ENCODE measurements at regions not wholly inside any gene's neighbourhood (a gene's known extent, or its start where the extent isn't known, plus 50 kb on each side); places are given as distances from the start of the nearest gene placed in this dataset.

GRCh38 chr13:59000770-59001169 is 1163.0 kb downstream of the DIAPH3 start:
- H3K27ac ChIP-seq (ENCODE audit: extremely low read depth, low read depth, low read length) = no peak overlapping the region
- no peaks in the 10 kb centered on the region for H3K4me1 ChIP-seq (ENCODE audit: control insufficient read depth, insufficient read depth, low read length)
- H3K9me3 ChIP-seq (ENCODE audit: control insufficient read depth, insufficient read depth, low read depth, low read length) = no peaks in the 10 kb centered on the region
- ChIA-PET CTCF (no interaction called here), POLR2A (no interaction called here)
- no peak overlapping the region for H3K4me3 ChIP-seq (ENCODE audit: low read depth, low read length)
- no peak for TF ChIP-seq RBAK (tag by site-specific recombination; IDR thresholded peaks at IDR 0.05)
- no peak for TF ChIP-seq ZNF121 (tag by site-specific recombination; IDR thresholded peaks at IDR 0.05)
- no peak for TF ChIP-seq INSM2 (tag by site-specific recombination; IDR thresholded peaks at IDR 0.05)
- TF ChIP-seq REPIN1 (tag by site-specific recombination; IDR thresholded peaks at IDR 0.05; ENCODE audit: low read depth) = no peak
- no peak for TF ChIP-seq ZNF660 (tag by site-specific recombination; IDR thresholded peaks at IDR 0.05)
- TF ChIP-seq ZNF777 (tag by site-specific recombination; IDR thresholded peaks at IDR 0.05; ENCODE audit: borderline replicate concordance) = no peak
- no peak for TF ChIP-seq ZNF426 (tag by site-specific recombination; IDR thresholded peaks at IDR 0.05)
- H3K36me3 ChIP-seq (ENCODE audit: control insufficient read depth in 2 of 2, insufficient read depth in 1 of 2, low read length in 2 of 2) = no peaks in the 10 kb centered on the region

- no peak for TF ChIP-seq YY1 (tag by site-specific recombination; IDR thresholded peaks at IDR 0.05)
- TF ChIP-seq, protein P1, sequence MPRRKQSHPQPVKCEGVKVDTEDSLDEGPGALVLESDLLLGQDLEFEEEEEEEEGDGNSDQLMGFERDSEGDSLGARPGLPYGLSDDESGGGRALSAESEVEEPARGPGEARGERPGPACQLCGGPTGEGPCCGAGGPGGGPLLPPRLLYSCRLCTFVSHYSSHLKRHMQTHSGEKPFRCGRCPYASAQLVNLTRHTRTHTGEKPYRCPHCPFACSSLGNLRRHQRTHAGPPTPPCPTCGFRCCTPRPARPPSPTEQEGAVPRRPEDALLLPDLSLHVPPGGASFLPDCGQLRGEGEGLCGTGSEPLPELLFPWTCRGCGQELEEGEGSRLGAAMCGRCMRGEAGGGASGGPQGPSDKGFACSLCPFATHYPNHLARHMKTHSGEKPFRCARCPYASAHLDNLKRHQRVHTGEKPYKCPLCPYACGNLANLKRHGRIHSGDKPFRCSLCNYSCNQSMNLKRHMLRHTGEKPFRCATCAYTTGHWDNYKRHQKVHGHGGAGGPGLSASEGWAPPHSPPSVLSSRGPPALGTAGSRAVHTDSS (tag by site-specific recombination; IDR thresholded peaks at IDR 0.05) = no peak
- TF ChIP-seq, protein P2, sequence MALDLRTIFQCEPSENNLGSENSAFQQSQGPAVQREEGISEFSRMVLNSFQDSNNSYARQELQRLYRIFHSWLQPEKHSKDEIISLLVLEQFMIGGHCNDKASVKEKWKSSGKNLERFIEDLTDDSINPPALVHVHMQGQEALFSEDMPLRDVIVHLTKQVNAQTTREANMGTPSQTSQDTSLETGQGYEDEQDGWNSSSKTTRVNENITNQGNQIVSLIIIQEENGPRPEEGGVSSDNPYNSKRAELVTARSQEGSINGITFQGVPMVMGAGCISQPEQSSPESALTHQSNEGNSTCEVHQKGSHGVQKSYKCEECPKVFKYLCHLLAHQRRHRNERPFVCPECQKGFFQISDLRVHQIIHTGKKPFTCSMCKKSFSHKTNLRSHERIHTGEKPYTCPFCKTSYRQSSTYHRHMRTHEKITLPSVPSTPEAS (tag by site-specific recombination; IDR thresholded peaks at IDR 0.05) = no peak
- TF ChIP-seq HOXA7 (CRISPR knock-in tag; IDR thresholded peaks at IDR 0.05; ENCODE audit: borderline replicate concordance) = no peak
- TF ChIP-seq ZSCAN23 (tag by site-specific recombination; IDR thresholded peaks at IDR 0.05) = no peak
- no peak for TF ChIP-seq ZNF138 (tag by site-specific recombination; IDR thresholded peaks at IDR 0.05; ENCODE audit: borderline replicate concordance)
- TF ChIP-seq, protein P3, sequence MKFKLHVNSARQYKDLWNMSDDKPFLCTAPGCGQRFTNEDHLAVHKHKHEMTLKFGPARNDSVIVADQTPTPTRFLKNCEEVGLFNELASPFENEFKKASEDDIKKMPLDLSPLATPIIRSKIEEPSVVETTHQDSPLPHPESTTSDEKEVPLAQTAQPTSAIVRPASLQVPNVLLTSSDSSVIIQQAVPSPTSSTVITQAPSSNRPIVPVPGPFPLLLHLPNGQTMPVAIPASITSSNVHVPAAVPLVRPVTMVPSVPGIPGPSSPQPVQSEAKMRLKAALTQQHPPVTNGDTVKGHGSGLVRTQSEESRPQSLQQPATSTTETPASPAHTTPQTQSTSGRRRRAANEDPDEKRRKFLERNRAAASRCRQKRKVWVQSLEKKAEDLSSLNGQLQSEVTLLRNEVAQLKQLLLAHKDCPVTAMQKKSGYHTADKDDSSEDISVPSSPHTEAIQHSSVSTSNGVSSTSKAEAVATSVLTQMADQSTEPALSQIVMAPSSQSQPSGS (tag by site-specific recombination; IDR thresholded peaks at IDR 0.05; ENCODE audit: low read depth) = no peak
- no peak for TF ChIP-seq ZNF558 (tag by site-specific recombination; IDR thresholded peaks at IDR 0.05)
- no peak for TF ChIP-seq GLI2 (tag by site-specific recombination; IDR thresholded peaks at IDR 0.05; ENCODE audit: borderline replicate concordance, low read depth)
- TF ChIP-seq PBX3 (CRISPR knock-in tag; IDR thresholded peaks at IDR 0.05) = no peak
- no peak for TF ChIP-seq ZNF529 (tag by site-specific recombination; IDR thresholded peaks at IDR 0.05; ENCODE audit: insufficient replicate concordance)
- TF ChIP-seq PRDM1 (tag by site-specific recombination; IDR thresholded peaks at IDR 0.05) = no peak
- no peak for TF ChIP-seq ZNF292 (tag by site-specific recombination; IDR thresholded peaks at IDR 0.05; ENCODE audit: borderline replicate concordance, low read depth)
- no peak for TF ChIP-seq ZNF26 (tag by site-specific recombination; IDR thresholded peaks at IDR 0.05)
- TF ChIP-seq, protein P4, sequence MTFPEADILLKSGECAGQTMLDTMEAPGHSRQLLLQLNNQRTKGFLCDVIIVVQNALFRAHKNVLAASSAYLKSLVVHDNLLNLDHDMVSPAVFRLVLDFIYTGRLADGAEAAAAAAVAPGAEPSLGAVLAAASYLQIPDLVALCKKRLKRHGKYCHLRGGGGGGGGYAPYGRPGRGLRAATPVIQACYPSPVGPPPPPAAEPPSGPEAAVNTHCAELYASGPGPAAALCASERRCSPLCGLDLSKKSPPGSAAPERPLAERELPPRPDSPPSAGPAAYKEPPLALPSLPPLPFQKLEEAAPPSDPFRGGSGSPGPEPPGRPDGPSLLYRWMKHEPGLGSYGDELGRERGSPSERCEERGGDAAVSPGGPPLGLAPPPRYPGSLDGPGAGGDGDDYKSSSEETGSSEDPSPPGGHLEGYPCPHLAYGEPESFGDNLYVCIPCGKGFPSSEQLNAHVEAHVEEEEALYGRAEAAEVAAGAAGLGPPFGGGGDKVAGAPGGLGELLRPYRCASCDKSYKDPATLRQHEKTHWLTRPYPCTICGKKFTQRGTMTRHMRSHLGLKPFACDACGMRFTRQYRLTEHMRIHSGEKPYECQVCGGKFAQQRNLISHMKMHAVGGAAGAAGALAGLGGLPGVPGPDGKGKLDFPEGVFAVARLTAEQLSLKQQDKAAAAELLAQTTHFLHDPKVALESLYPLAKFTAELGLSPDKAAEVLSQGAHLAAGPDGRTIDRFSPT (tag by site-specific recombination; IDR thresholded peaks at IDR 0.05) = no peak
- no peak for TF ChIP-seq ZFHX2 (tag by site-specific recombination; conservative IDR thresholded peaks at IDR 0.05)
- no peak for TF ChIP-seq ZNF785 (tag by site-specific recombination; IDR thresholded peaks at IDR 0.05)
- no peak for TF ChIP-seq ZNF174 (tag by site-specific recombination; IDR thresholded peaks at IDR 0.05)
- no peak for TF ChIP-seq ZNF837 (tag by site-specific recombination; IDR thresholded peaks at IDR 0.05)
- no peaks in the 10 kb centered on the region for H3K9me3 ChIP-seq (ENCODE audit: control insufficient read depth, insufficient read depth, low read depth, low read length)
- H3K4me3 ChIP-seq (ENCODE audit: low read depth, low read length) = no peak overlapping the region
- ChIA-PET CTCF (no interaction called here), POLR2A (no interaction called here)
- no peaks in the 10 kb centered on the region for H3K4me1 ChIP-seq (ENCODE audit: control insufficient read depth, insufficient read depth, low read length)
- no peak overlapping the region for H3K27ac ChIP-seq (ENCODE audit: extremely low read depth, low read depth, low read length)
- no peaks in the 10 kb centered on the region for H3K36me3 ChIP-seq (ENCODE audit: control insufficient read depth in 2 of 2, insufficient read depth in 1 of 2, low read length in 2 of 2)
Measured at GRCh38 chr13:59012731-59013130, 1151.0 kb downstream of the DIAPH3 start.

Measured in HEK293 (cell line).